Fibroblast of lung (primary cell): ENCODE measurements at regions not wholly inside any gene's neighbourhood (a gene's known extent, or its start where the extent isn't known, plus 50 kb on each side); places are given as distances from the start of the nearest gene placed in this dataset.

Source experiments
- DNase-seq, 2 donors: peaks; one replicate each; pipeline versions ENCODE4 v3.0.0 to v3.0.0-alpha.2; 2010; ENCODE audit warnings: low read depth in 2 of 2
- H2AFZ ChIP-seq: 2 replicates; pipeline ENCODE4 v1.5.1; 2012; ENCODE audit warnings: low read length, control low read depth, inconsistent platforms
- H3K27ac ChIP-seq: 2 replicates; pipeline ENCODE4 v1.5.1; 2011; ENCODE audit warnings: low read length, control low read depth; ENCODE audit not compliant: insufficient read depth
- H3K27me3 ChIP-seq: 2 replicates; pipeline ENCODE4 v1.5.1; 2011; ENCODE audit warnings: mild to moderate bottlenecking, low read length; ENCODE audit not compliant: control insufficient read depth, insufficient read depth
- H3K36me3 ChIP-seq: 2 replicates; pipeline ENCODE4 v1.5.1; 2011; ENCODE audit warnings: low read length; ENCODE audit not compliant: control insufficient read depth, insufficient read depth
- H3K4me1 ChIP-seq: 2 replicates; pipeline ENCODE4 v1.5.1; 2011; ENCODE audit warnings: low read length; ENCODE audit not compliant: control insufficient read depth, insufficient read depth; ENCODE audit errors: extremely low read depth
- H3K4me2 ChIP-seq: 2 replicates; pipeline ENCODE4 v1.5.1; 2011; ENCODE audit warnings: low read length, control low read depth; ENCODE audit not compliant: insufficient read depth; ENCODE audit errors: extremely low read depth
- H3K4me3 ChIP-seq, 4 experiments: fragments of 200-600 bp in 1 of 4; sonication (generic) in 1 of 4; replicated peaks in 1 of 4; 2 replicates each; pipeline ENCODE4 v1.5.1; 2011 to 2016; ENCODE audit warnings: low read length in 4 of 4, low read depth in 3 of 4, mild to moderate bottlenecking in 3 of 4, control low read depth in 2 of 4, inconsistent platforms in 1 of 4, mixed read lengths in 1 of 4; ENCODE audit not compliant: insufficient read depth in 1 of 4; ENCODE audit errors: control extremely low read depth in 1 of 4
- H3K79me2 ChIP-seq: 2 replicates; pipeline ENCODE4 v1.5.1; 2012; ENCODE audit warnings: mild to moderate bottlenecking, low read length, inconsistent platforms; ENCODE audit not compliant: control insufficient read depth, insufficient read depth
- H3K9ac ChIP-seq: 2 replicates; pipeline ENCODE4 v1.5.1; 2011; ENCODE audit warnings: mild to moderate bottlenecking, low read length, control low read depth; ENCODE audit not compliant: insufficient read depth
- H3K9me3 ChIP-seq: 2 replicates; pipeline ENCODE4 v1.5.1; 2012; ENCODE audit warnings: low read depth, low read length; ENCODE audit not compliant: control insufficient read depth, insufficient read depth
- H4K20me1 ChIP-seq: 2 replicates; pipeline ENCODE4 v1.5.1; 2011; ENCODE audit warnings: low read length; ENCODE audit not compliant: control insufficient read depth, insufficient read depth; ENCODE audit errors: extremely low read depth
- EZH2 ChIP-seq: IDR thresholded peaks from 2 replicates; pipeline ENCODE4 v1.5.1; 2012; ENCODE audit warnings: low read length, control low read depth, mild to moderate bottlenecking; ENCODE audit errors: missing control alignments
- TF ChIP-seq, protein P1 (sequence below), 2 donors: IDR thresholded peaks in 1 of 2; conservative IDR thresholded peaks in 1 of 2; 1 replicate in 1 of 2; 2 replicates in 1 of 2; pipeline ENCODE4 v1.5.1; 2011 to 2012; ENCODE audit warnings: low read length in 2 of 2, control low read depth in 1 of 2, inconsistent platforms in 1 of 2, low read depth in 1 of 2, mild to moderate bottlenecking in 1 of 2

DNA sequence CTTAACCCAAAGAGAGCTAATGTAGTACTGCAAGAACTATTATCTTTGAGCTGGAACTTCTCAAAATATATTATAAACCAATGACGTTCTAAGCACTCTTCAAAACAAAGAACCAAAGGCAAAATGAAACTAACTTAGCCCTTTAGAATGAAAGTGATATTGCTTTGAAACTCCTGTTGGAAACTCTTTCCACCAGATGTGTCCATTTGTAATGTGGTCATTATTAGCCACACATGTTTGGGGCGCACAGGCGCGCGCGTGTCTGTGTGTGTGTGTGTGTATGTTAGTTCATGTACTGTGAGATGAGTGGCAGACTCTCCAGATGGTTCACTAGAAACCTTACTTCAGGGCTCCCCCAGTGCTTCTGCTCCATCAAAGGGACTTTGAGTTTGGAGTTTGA, 323.4 kb downstream of the BCL11A start:
- DNase-seq, result no peak
- H4K20me1 ChIP-seq, result no peaks in the 10 kb centered on the region
- no peak overlapping the region for H3K27ac ChIP-seq
- H3K4me2 ChIP-seq, result no peak overlapping the region
- H3K27me3 ChIP-seq, result no peaks in the 10 kb centered on the region
- H3K4me3 ChIP-seq, result no peak overlapping the region
- H3K4me1 ChIP-seq, result no peaks in the 10 kb centered on the region
- no peaks in the 10 kb centered on the region for H3K9me3 ChIP-seq
- no peak overlapping the region for H3K9ac ChIP-seq
- TF ChIP-seq EZH2, result no peak
- TF ChIP-seq, protein P1, sequence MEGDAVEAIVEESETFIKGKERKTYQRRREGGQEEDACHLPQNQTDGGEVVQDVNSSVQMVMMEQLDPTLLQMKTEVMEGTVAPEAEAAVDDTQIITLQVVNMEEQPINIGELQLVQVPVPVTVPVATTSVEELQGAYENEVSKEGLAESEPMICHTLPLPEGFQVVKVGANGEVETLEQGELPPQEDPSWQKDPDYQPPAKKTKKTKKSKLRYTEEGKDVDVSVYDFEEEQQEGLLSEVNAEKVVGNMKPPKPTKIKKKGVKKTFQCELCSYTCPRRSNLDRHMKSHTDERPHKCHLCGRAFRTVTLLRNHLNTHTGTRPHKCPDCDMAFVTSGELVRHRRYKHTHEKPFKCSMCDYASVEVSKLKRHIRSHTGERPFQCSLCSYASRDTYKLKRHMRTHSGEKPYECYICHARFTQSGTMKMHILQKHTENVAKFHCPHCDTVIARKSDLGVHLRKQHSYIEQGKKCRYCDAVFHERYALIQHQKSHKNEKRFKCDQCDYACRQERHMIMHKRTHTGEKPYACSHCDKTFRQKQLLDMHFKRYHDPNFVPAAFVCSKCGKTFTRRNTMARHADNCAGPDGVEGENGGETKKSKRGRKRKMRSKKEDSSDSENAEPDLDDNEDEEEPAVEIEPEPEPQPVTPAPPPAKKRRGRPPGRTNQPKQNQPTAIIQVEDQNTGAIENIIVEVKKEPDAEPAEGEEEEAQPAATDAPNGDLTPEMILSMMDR (conservative IDR thresholded peaks at IDR 0.05 in 1 of 2, IDR thresholded peaks at IDR 0.05 in 1 of 2; ENCODE audit: low read depth in 1 of 2, low read length in 2 of 2), result no peak
- no peaks in the 10 kb centered on the region for H3K36me3 ChIP-seq
- no peaks in the 10 kb centered on the region for H3K79me2 ChIP-seq
- H2AFZ ChIP-seq, result no peak overlapping the region

DNA sequence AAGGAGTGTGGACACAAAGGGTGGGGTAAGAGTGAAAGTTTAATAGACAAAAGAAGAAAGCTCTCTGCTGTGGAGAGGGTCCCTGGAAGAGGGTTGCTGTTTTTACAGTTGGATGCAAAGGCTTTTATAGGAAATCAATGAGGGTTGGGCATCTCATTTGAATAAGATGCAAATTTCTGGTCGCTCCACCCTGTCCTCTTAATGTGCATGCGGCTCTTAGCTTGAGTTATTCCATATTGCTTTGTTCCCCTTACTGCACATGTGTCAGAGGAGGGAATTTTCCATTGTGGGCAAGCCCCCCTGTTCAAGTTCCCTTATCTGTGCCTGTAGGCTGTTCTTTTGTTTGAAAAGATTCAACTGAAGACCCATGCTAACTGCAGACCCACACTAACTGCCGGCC, 326.5 kb downstream of the BCL11A start:
- no peak overlapping the region for H2AFZ ChIP-seq
- H3K4me2 ChIP-seq, result no peak overlapping the region
- H3K4me3 ChIP-seq, result no peak overlapping the region
- H3K27me3 ChIP-seq, result no peaks in the 10 kb centered on the region
- H3K27ac ChIP-seq, result no peak overlapping the region
- H3K9ac ChIP-seq, result no peak overlapping the region
- no peaks in the 10 kb centered on the region for H3K36me3 ChIP-seq
- no peaks in the 10 kb centered on the region for H3K9me3 ChIP-seq
- no peaks in the 10 kb centered on the region for H4K20me1 ChIP-seq
- H3K4me1 ChIP-seq, result no peaks in the 10 kb centered on the region
- H3K79me2 ChIP-seq, result no peaks in the 10 kb centered on the region
- DNase-seq, result no peak
- no peak for TF ChIP-seq EZH2
- TF ChIP-seq, protein P1 (conservative IDR thresholded peaks at IDR 0.05 in 1 of 2, IDR thresholded peaks at IDR 0.05 in 1 of 2; ENCODE audit: low read depth in 1 of 2, low read length in 2 of 2), result no peak

DNA sequence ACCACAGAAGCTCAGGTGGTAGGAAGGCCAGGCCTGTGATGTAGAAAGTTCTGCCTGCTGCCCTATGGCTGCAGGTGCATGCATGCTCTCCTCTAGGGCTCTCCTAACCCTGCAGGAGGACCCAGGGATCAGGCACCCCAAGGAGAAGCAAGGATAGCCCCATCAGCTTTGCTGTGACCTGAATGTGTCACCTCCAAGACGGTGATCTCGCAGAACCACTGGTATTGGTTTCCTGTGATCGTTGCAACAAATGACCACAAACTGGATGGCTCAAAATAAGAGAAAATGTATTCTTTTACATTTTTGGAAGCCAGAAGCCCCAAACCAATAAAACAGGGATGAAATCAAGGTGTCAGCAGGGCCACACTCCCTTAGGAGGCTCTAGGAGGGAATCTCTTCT, 327.3 kb downstream of the BCL11A start:
- TF ChIP-seq EZH2, result no peak
- TF ChIP-seq, protein P1 (conservative IDR thresholded peaks at IDR 0.05 in 1 of 2, IDR thresholded peaks at IDR 0.05 in 1 of 2; ENCODE audit: low read depth in 1 of 2, low read length in 2 of 2), result no peak

More for the DNA sequence above, 327.3 kb downstream of the BCL11A start:
- Histone ChIP-seq H3K27ac (no peak overlapping the region), H3K9ac (no peak overlapping the region), H3K9me3 (no peaks in the 10 kb centered on the region), H3K4me1 (no peaks in the 10 kb centered on the region), H3K79me2 (no peaks in the 10 kb centered on the region), H3K4me2 (no peak overlapping the region), H3K36me3 (no peaks in the 10 kb centered on the region), H4K20me1 (no peaks in the 10 kb centered on the region), H3K27me3 (no peaks in the 10 kb centered on the region), H2AFZ (no peak overlapping the region), H3K4me3 (no peak overlapping the region)
- DNase-seq, result no peak
